RWPE1 (cell line): ENCODE measurements at regions not wholly inside any gene's neighbourhood (a gene's known extent, or its start where the extent isn't known, plus 50 kb on each side); places are given as distances from the start of the nearest gene placed in this dataset.

ENCODE experiments used
- CTCF ChIA-PET: fragments of 350-600 bp; sonication (Branson Sonifier 250); formaldehyde crosslinking; extraction: SDS; loops from one replicate; lab custom pipeline; 2021; lab: Yijun Ruan, JAX
- POLR2A ChIA-PET: fragments of 400-600 bp; formaldehyde crosslinking; extraction: SDS; loops from one replicate; lab custom pipeline; 2020; ENCODE audit warnings: antibody characterized with exemption; ENCODE audit not compliant: low non-redundant PET; lab: Yijun Ruan, JAX
- DNase-seq: peaks from one replicate; pipeline ENCODE4 v3.0.0; 2012; ENCODE audit warnings: low spot score
- H3K27ac ChIP-seq: fragments of 450-650 bp; 2 replicates; pipeline ENCODE4 v1.5.1; 2017
- TF ChIP-seq, protein P1 (sequence below): fragments of 450-650 bp; conservative IDR thresholded peaks from 2 replicates; pipeline ENCODE4 v1.5.1; 2017; ENCODE audit warnings: low read depth, mild to moderate bottlenecking

DNA sequence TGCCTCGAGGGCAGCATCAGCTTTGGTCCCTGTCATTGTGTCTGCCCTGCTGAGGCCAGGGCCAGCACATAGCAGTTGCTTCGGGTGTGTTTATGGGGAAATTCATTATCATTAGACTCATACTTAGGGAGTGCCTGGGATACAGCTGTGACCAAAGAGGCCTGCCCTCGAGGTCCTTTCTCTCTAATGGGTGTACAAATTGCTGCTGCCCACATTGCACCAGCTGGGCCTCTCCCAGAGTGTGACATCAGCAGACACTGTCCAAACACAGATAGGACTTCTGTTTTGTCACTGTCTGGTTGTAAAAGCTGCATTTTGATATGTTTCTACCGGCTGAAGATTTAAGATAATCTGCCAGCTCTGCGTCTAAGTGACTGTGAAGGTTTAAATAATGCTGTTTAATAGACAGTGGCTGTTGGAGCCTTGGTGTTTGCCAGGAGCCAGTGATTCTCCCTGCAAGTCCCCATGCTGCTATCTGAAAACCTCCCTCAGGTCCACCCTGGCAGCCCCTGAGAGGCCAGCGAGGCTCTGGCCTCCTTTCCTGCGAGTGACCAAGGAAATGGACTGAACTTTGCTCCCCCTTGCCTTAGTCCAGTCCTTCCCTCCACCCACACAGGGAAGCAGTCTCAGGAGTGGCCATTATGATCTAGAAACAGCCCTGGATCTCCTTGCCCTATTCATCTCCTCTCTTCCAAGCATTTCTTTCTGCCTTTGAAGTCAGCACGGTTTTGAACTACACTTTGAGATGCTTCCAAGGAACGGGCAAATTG, 505.2 kb downstream of the TBC1D22A start:
- CTCF ChIA-PET = interaction anchor here (0.6 kb wide), 1 partner anchor 201 kb away, joined by 3 read pairs; no protein-coding TSS in a partner anchor
- POLR2A ChIA-PET = no interaction called here
- DNase-seq = no peak
- TF ChIP-seq, protein P1, sequence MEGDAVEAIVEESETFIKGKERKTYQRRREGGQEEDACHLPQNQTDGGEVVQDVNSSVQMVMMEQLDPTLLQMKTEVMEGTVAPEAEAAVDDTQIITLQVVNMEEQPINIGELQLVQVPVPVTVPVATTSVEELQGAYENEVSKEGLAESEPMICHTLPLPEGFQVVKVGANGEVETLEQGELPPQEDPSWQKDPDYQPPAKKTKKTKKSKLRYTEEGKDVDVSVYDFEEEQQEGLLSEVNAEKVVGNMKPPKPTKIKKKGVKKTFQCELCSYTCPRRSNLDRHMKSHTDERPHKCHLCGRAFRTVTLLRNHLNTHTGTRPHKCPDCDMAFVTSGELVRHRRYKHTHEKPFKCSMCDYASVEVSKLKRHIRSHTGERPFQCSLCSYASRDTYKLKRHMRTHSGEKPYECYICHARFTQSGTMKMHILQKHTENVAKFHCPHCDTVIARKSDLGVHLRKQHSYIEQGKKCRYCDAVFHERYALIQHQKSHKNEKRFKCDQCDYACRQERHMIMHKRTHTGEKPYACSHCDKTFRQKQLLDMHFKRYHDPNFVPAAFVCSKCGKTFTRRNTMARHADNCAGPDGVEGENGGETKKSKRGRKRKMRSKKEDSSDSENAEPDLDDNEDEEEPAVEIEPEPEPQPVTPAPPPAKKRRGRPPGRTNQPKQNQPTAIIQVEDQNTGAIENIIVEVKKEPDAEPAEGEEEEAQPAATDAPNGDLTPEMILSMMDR = no peak
- no peak overlapping the region for H3K27ac ChIP-seq

DNA sequence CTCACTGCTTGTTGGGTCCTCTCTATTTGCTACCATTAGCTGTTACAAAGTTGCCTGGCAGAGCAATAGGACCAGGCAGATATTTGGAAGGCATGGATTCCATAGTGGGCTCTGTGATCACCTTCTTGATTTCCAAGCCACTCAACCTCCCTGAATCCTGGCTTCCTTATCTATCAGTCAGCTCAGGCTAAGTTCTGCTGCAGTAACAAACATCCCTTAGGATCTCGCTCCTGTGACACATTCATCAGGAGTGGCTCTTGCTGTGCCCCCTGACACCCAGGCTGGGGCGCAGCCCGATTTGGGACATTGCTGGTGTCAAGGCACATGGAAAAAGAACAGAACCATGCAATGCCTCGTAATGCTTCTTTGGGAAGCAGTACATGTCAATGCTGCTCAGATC, 503.9 kb downstream of the TBC1D22A start:
- CTCF ChIA-PET = no interaction called here

DNA sequence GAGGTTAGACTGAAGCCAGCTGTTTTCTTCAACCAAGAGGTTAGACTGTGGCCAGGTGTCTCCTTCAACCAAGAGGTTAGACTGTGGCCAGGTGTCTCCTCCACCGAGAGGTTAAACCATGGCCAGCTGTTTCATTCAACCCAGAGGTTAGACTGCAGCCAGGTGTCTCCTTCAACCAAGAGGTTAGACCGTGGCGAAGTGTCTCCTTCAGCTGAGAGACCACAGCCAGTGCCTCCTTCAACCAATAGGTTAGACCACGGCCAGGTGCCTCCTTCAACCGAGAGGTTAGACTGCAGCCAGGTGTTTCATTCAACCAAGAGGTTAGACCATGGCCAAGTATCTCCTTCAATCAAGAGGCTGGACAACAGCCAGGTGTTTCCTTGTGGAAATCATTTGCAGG, 498.1 kb downstream of the TBC1D22A start:
- no peak overlapping the region for H3K27ac ChIP-seq
- CTCF ChIA-PET = no interaction called here
- POLR2A ChIA-PET = no interaction called here
- no peak for DNase-seq
- TF ChIP-seq, protein P1 = no peak

More for the DNA sequence above, 503.9 kb downstream of the TBC1D22A start:
- TF ChIP-seq, protein P1 = no peak
- POLR2A ChIA-PET = no interaction called here
- no peak overlapping the region for H3K27ac ChIP-seq
- DNase-seq = no peak

DNA sequence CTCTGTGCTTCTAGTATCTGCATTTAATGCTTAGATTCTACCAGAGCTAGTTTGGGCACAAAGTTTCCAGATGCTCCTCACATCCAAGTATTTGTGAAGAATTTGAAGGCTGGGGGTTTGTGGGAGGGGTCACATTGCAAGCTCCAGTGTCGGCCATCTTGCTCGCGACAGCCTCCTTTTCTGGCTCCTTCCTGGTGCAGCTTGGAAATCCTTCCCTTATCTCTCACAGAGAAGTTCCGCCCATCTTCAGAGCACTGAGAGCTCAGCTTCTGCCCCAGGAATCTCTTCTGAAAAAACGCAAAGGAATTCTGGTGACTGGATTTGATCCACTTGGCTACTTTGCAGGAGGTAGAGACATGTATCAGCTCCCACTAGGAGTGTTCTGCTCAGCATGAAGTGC, 497.5 kb downstream of the TBC1D22A start:
- DNase-seq = no peak
- ChIA-PET POLR2A (no interaction called here), CTCF (no interaction called here)
- H3K27ac ChIP-seq = no peak overlapping the region
- TF ChIP-seq, protein P1 = no peak

DNA sequence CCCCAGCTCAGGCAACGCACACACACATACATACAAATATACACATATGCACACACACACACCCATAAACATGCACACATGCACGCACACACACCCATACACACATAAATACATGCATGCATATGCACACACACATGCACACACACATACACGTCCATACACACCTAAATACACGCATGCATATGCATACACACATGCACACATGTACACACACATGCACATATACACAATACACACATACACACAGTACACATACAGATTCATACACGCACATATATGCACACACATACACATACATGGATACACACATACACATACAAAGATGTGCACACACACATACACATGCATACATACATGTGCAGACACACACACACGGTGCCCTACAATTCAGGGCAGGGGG, 496.6 kb downstream of the TBC1D22A start:
- POLR2A ChIA-PET = no interaction called here
- CTCF ChIA-PET = no interaction called here
- H3K27ac ChIP-seq = no peak overlapping the region
- TF ChIP-seq, protein P1 = no peak
- no peak for DNase-seq

DNA sequence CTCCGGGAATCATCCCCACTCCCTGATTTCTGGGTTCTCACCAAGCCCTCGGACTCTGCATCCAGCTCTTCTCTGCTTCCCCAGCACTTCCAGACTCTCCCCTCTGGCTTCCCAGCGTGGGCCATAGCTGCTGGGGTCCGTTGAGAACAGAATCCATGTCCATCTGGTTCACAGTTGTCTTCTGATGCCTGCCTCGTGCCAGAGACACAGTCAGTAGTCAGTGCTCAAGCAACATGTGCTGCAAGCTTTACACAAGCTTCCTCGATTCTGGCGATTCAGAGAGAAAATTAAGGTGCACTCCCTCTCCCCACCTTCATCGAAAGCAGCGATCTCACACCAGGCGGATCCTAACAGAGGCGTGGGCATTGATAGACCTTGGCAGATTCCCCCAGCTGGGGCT, 495.5 kb downstream of the TBC1D22A start:
- ChIA-PET CTCF (no interaction called here), POLR2A (no interaction called here)
- TF ChIP-seq, protein P1 = no peak

More for the DNA sequence above, 495.5 kb downstream of the TBC1D22A start:
- H3K27ac ChIP-seq = no peak overlapping the region
- DNase-seq = no peak
